PC-9 (cell line): ENCODE measurements at regions not wholly inside any gene's neighbourhood (a gene's known extent, or its start where the extent isn't known, plus 50 kb on each side); places are given as distances from the start of the nearest gene placed in this dataset.

ENCODE experiments used
- BruUV-seq: library from RNA; stranded (reverse); fragments of 400-500 nt; replicated peaks from 2 replicates; lab custom pipeline; 2021; lab: Mats Ljungman, UMichigan
- CTCF ChIA-PET: fragments of 300-600 bp; sonication (Branson Sonifier 250); formaldehyde crosslinking; loops from one replicate; lab custom pipeline; 2022; ENCODE audit warnings: antibody characterized with exemption; lab: Charles Lee
- POLR2A ChIA-PET: fragments of 300-600 bp; sonication (Branson Sonifier 250); formaldehyde crosslinking; loops from one replicate; lab custom pipeline; 2022; ENCODE audit warnings: antibody characterized with exemption; ENCODE audit not compliant: unreplicated experiment; lab: Charles Lee
- DNase-seq, 2 experiments: peaks; one replicate each; pipeline versions ENCODE4 v3.0.0 to v3.0.0-alpha.2; 2015 to 2022; ENCODE audit warnings: mixed read lengths in 1 of 2
- H2AFZ ChIP-seq: fragments of 200-600 bp; sonication (generic); 2 replicates; pipeline ENCODE4 v1.8.1; 2017; ENCODE audit warnings: antibody characterized with exemption
- H3F3A ChIP-seq: fragments of 200-600 bp; sonication (generic); 2 replicates; pipeline ENCODE4 v1.8.1; 2017; ENCODE audit warnings: antibody characterized with exemption, mild to moderate bottlenecking, low read depth; ENCODE audit not compliant: insufficient read depth
- H3K27ac ChIP-seq: fragments of 200-600 bp; sonication (generic); 2 replicates; pipeline ENCODE4 v1.6.1; 2016; ENCODE audit warnings: mixed run types
- H3K27me3 ChIP-seq: fragments of 200-600 bp; sonication (generic); 2 replicates; pipeline ENCODE4 v1.6.1; 2016; ENCODE audit warnings: low read depth, mixed run types; ENCODE audit not compliant: insufficient read depth
- H3K36me3 ChIP-seq: fragments of 200-600 bp; sonication (generic); 2 replicates; pipeline ENCODE4 v1.6.1; 2016; ENCODE audit warnings: low read depth, mixed run types
- H3K4me1 ChIP-seq: fragments of 200-600 bp; sonication (generic); replicated peaks from 2 replicates; pipeline ENCODE4 v1.6.1; 2016; ENCODE audit warnings: mixed run types; ENCODE audit not compliant: insufficient read depth
- H3K4me2 ChIP-seq: fragments of 200-600 bp; sonication (generic); 2 replicates; pipeline ENCODE4 v1.6.1; 2017; ENCODE audit warnings: mixed run types
- H3K4me3 ChIP-seq: fragments of 200-600 bp; sonication (generic); 2 replicates; pipeline ENCODE4 v1.6.1; 2016; ENCODE audit warnings: mixed run types
- H3K79me2 ChIP-seq: fragments of 200-600 bp; sonication (generic); 2 replicates; pipeline ENCODE4 v1.6.1; 2017; ENCODE audit warnings: low read depth, mixed run types
- H3K9me2 ChIP-seq: fragments of 200-600 bp; sonication (generic); 2 replicates; pipeline ENCODE4 v1.8.1; 2017; ENCODE audit warnings: mild to moderate bottlenecking; ENCODE audit not compliant: insufficient read depth
- H3K9me3 ChIP-seq: fragments of 200-600 bp; sonication (generic); 2 replicates; pipeline ENCODE4 v1.8.1; 2016; ENCODE audit warnings: low read depth; ENCODE audit not compliant: insufficient read depth
- H4K20me1 ChIP-seq: fragments of 200-600 bp; sonication (generic); 2 replicates; pipeline ENCODE4 v1.8.1; 2017; ENCODE audit not compliant: insufficient read depth
- CTCF ChIP-seq: fragments of 200-600 bp; sonication (generic); conservative IDR thresholded peaks from 2 replicates; pipeline ENCODE4 v1.6.1; 2017; ENCODE audit warnings: mixed run types, antibody characterized with exemption, mild to moderate bottlenecking, moderate library complexity
- EZH2 ChIP-seq: fragments of 200-600 bp; sonication (generic); IDR thresholded peaks from 2 replicates; pipeline ENCODE4 v1.8.0; 2017; ENCODE audit warnings: antibody characterized with exemption, low read depth
- intact Hi-C: fragments of 100-400 bp; cut with micrococcal nuclease; formaldehyde crosslinking; loops from one replicate; pipeline ENCODE4 v1.10.0; 2022; ENCODE audit not compliant: unreplicated experiment

- Histone ChIP-seq H3K27me3 (no peaks in the 10 kb centered on the region), H3K4me3 (no peak overlapping the region), H4K20me1 (no peaks in the 10 kb centered on the region), H3K27ac (no peak overlapping the region), H3K4me1 (no peaks in the 10 kb centered on the region), H3K9me3 (no peaks in the 10 kb centered on the region), H2AFZ (no peak overlapping the region), H3F3A (no peaks in the 10 kb centered on the region), H3K4me2 (no peak overlapping the region), H3K79me2 (no peaks in the 10 kb centered on the region), H3K9me2 (no peaks in the 10 kb centered on the region), H3K36me3 (no peaks in the 10 kb centered on the region)
- intact Hi-C loops = no loop called here
- DNase-seq = no peak
- CTCF ChIA-PET = no interaction called here
- POLR2A ChIA-PET = no interaction called here
- no TSS peak for BruUV-seq
- no peak for TF ChIP-seq CTCF
- TF ChIP-seq EZH2 = no peak
Observed at GRCh38 chr4:127560755-127561154, 72.0 kb upstream of the INTU start.

GRCh38 chr4:127574643-127575042 lies 58.1 kb upstream of the INTU start:
- Histone ChIP-seq H3K4me2 (no peak overlapping the region), H3K9me3 (no peaks in the 10 kb centered on the region), H2AFZ (no peak overlapping the region), H3K27ac (no peak overlapping the region), H3K9me2 (no peaks in the 10 kb centered on the region), H3F3A (no peaks in the 10 kb centered on the region), H3K4me3 (no peak overlapping the region), H3K27me3 (no peaks in the 10 kb centered on the region), H3K36me3 (no peaks in the 10 kb centered on the region), H3K4me1 (no peaks in the 10 kb centered on the region), H4K20me1 (no peaks in the 10 kb centered on the region), H3K79me2 (no peaks in the 10 kb centered on the region)
- no peak for DNase-seq
- TF ChIP-seq CTCF (no peak), EZH2 (no peak)
- BruUV-seq = no TSS peak
- CTCF ChIA-PET = no interaction called here
- POLR2A ChIA-PET = no interaction called here
- intact Hi-C loops = no loop called here

GRCh38 chr4:127575888-127576287 lies 56.9 kb upstream of the INTU start:
- Histone ChIP-seq H3K79me2 (no peaks in the 10 kb centered on the region), H3K4me3 (no peak overlapping the region), H3K4me2 (no peak overlapping the region; the same call in 1 of the 2 replicates), H3K27ac (no peak overlapping the region), H3K9me2 (no peaks in the 10 kb centered on the region), H3K36me3 (no peaks in the 10 kb centered on the region), H2AFZ (no peak overlapping the region), H3F3A (no peaks in the 10 kb centered on the region), H3K9me3 (no peaks in the 10 kb centered on the region), H3K4me1 (no peaks in the 10 kb centered on the region), H4K20me1 (no peaks in the 10 kb centered on the region), H3K27me3 (no peaks in the 10 kb centered on the region)
- ChIA-PET POLR2A (interaction anchor here (0.6 to 0.7 kb wide), 2 partner anchors 298 to 1024 kb away, joined by 6 to 9 read pairs; no protein-coding TSS in a partner anchor), CTCF (no interaction called here)
- peak in 1 of 2 experiments; percentile 57 for DNase-seq
- BruUV-seq = no TSS peak
- no peak for TF ChIP-seq EZH2
- TF ChIP-seq CTCF = no peak
- intact Hi-C loops = no loop called here
